Right atrium auricular region (tissue), 2 donors: ENCODE measurements at regions not wholly inside any gene's neighbourhood (a gene's known extent, or its start where the extent isn't known, plus 50 kb on each side); places are given as distances from the start of the nearest gene placed in this dataset.

Source experiments
- DNase-seq: peaks from one replicate; pipeline ENCODE4 v3.0.0-alpha.2; 2019; ENCODE audit warnings: low spot score
- H3K27ac ChIP-seq, 2 donors: fragments of 200-600 bp; sonication (generic); 1 replicate in 1 of 2; 2 replicates in 1 of 2; pipeline ENCODE4 v1.5.1; 2016 to 2019
- H3K27me3 ChIP-seq, 2 donors: fragments of 200-600 bp; sonication (generic); one replicate each; pipeline versions ENCODE4 v1.5.1 to v1.6.0; 2017 to 2019
- H3K36me3 ChIP-seq: fragments of 200-600 bp; sonication (generic); one replicate; pipeline ENCODE4 v1.5.1; 2016
- H3K4me1 ChIP-seq, 2 donors: fragments of 200-600 bp; sonication (generic); one replicate each; pipeline versions ENCODE4 v1.5.1 to v1.6.0; 2017 to 2019
- H3K4me3 ChIP-seq, 2 donors: fragments of 200-600 bp; sonication (generic); 1 replicate in 1 of 2; 2 replicates in 1 of 2; pipeline ENCODE4 v1.5.1; 2017 to 2019; ENCODE audit warnings: mild to moderate bottlenecking in 1 of 2, moderate library complexity in 1 of 2
- H3K9me3 ChIP-seq, 2 donors: fragments of 200-600 bp; sonication (generic); one replicate each; pipeline ENCODE4 v1.5.1; 2019
- CTCF ChIP-seq, 2 donors: fragments of 200-600 bp; sonication (generic); IDR thresholded peaks; one replicate each; pipeline ENCODE4 v1.5.1; 2019; ENCODE audit warnings: antibody characterized with exemption in 2 of 2

GRCh38 chr1:168455764-168456163 lies 88.0 kb downstream of the XCL2 start:
- no peak for TF ChIP-seq CTCF (IDR thresholded peaks at IDR 0.05)
- no peak overlapping the region for H3K4me3 ChIP-seq
- no peak overlapping the region for H3K27ac ChIP-seq
- no peak for DNase-seq
- no peaks in the 10 kb centered on the region for H3K27me3 ChIP-seq
- no peaks in the 10 kb centered on the region for H3K36me3 ChIP-seq
- peaks cover 0 to 8% of the 10 kb centered on the region in 2 donors for H3K9me3 ChIP-seq
- H3K4me1 ChIP-seq, result no peaks in the 10 kb centered on the region

- H3K36me3 ChIP-seq, result no peaks in the 10 kb centered on the region
- peaks cover 0 to 8% of the 10 kb centered on the region in 2 donors for H3K9me3 ChIP-seq
- no peak overlapping the region for H3K27ac ChIP-seq
- H3K4me3 ChIP-seq, result no peak overlapping the region
- H3K27me3 ChIP-seq, result no peaks in the 10 kb centered on the region
- TF ChIP-seq CTCF (IDR thresholded peaks at IDR 0.05), result no peak
- DNase-seq, result no peak
- no peaks in the 10 kb centered on the region for H3K4me1 ChIP-seq
These were observed 89.5 kb downstream of the XCL2 start for GRCh38 chr1:168454211-168454815.

- H3K4me3 ChIP-seq, result no peak overlapping the region
- H3K4me1 ChIP-seq, result no peaks in the 10 kb centered on the region
- TF ChIP-seq CTCF (IDR thresholded peaks at IDR 0.05), result no peak
- H3K36me3 ChIP-seq, result no peaks in the 10 kb centered on the region
- DNase-seq, result no peak
- no peaks in the 10 kb centered on the region for H3K27me3 ChIP-seq
- no peak overlapping the region for H3K27ac ChIP-seq
- peaks cover 0 to 8% of the 10 kb centered on the region in 2 donors for H3K9me3 ChIP-seq
These were observed 90.7 kb downstream of the XCL2 start for GRCh38 chr1:168453056-168453455.

- H3K27ac ChIP-seq, result no peak overlapping the region
These were observed 91.5 kb downstream of the XCL2 start for GRCh38 chr1:168452329-168452728.

GRCh38 chr1:168447871-168448270 lies 95.9 kb downstream of the XCL2 start:
- DNase-seq, result no peak
- Histone ChIP-seq H3K4me3 (no peak overlapping the region), H3K27me3 (no peaks in the 10 kb centered on the region), H3K36me3 (no peaks in the 10 kb centered on the region), H3K9me3 (peaks cover 0 to 6% of the 10 kb centered on the region in 2 donors), H3K27ac (no peak overlapping the region), H3K4me1 (no peaks in the 10 kb centered on the region)
- no peak for TF ChIP-seq CTCF (IDR thresholded peaks at IDR 0.05)

More at GRCh38 chr1:168452329-168452728, 91.5 kb downstream of the XCL2 start:
- Histone ChIP-seq H3K36me3 (no peaks in the 10 kb centered on the region), H3K27me3 (no peaks in the 10 kb centered on the region), H3K4me1 (no peaks in the 10 kb centered on the region), H3K9me3 (peaks cover 0 to 8% of the 10 kb centered on the region in 2 donors), H3K4me3 (no peak overlapping the region)
- DNase-seq, result no peak
- TF ChIP-seq CTCF (IDR thresholded peaks at IDR 0.05), result no peak

- TF ChIP-seq CTCF (IDR thresholded peaks at IDR 0.05), result no peak
- Histone ChIP-seq H3K9me3 (no peaks in the 10 kb centered on the region), H3K4me1 (no peaks in the 10 kb centered on the region), H3K27me3 (no peaks in the 10 kb centered on the region), H3K27ac (no peak overlapping the region), H3K36me3 (no peaks in the 10 kb centered on the region), H3K4me3 (no peak overlapping the region)
- no peak for DNase-seq
These were observed 97.7 kb downstream of the XCL2 start for GRCh38 chr1:168446081-168446480.
